GM23338 (cell line): ENCODE measurements at regions not wholly inside any gene's neighbourhood (a gene's known extent, or its start where the extent isn't known, plus 50 kb on each side); places are given as distances from the start of the nearest gene placed in this dataset.
"Not testable (repeated sequence)": the region's sequence is repeated elsewhere in the genome, so short reads cannot be mapped to it uniquely, and the experiment has no call there.

Experiments used
- CREB1 ChIP-seq: fragments of 250-450 bp; sonication (Bioruptor Pico); IDR thresholded peaks from 2 replicates; pipeline ENCODE4 v1.5.0; 2020; ENCODE audit warnings: low read depth, mild to moderate bottlenecking, moderate library complexity
- EZH2 ChIP-seq: fragments of 200-600 bp; sonication (generic); IDR thresholded peaks from one replicate; pipeline ENCODE4 v1.8.0; 2017; ENCODE audit warnings: antibody characterized with exemption, mild to moderate bottlenecking, low read depth; ENCODE audit not compliant: unreplicated experiment
- EZH2phosphoT487 ChIP-seq: fragments of 200-600 bp; sonication (generic); IDR thresholded peaks from one replicate; pipeline ENCODE4 v1.8.1; 2018; ENCODE audit warnings: antibody characterized with exemption; ENCODE audit not compliant: unreplicated experiment
- JUNB ChIP-seq: IDR thresholded peaks from one replicate; pipeline ENCODE4 v1.6.1; 2016; ENCODE audit warnings: antibody characterized with exemption; ENCODE audit not compliant: unreplicated experiment
- POLR2AphosphoS5 ChIP-seq: IDR thresholded peaks from 2 replicates; pipeline ENCODE4 v1.6.1; 2016; ENCODE audit warnings: antibody characterized with exemption, low read depth
- STAT1 ChIP-seq: IDR thresholded peaks from one replicate; pipeline ENCODE4 v1.6.1; 2016; ENCODE audit warnings: antibody characterized with exemption; ENCODE audit not compliant: unreplicated experiment
- ZNF114 ChIP-seq: fragments of 250-450 bp; sonication (Bioruptor Pico); IDR thresholded peaks from 2 replicates; pipeline ENCODE4 v1.5.0; 2020; ENCODE audit warnings: mild to moderate bottlenecking, moderate library complexity
- ZNF331 ChIP-seq: fragments of 250-450 bp; sonication (Bioruptor Pico); IDR thresholded peaks from 2 replicates; pipeline ENCODE4 v1.5.0; 2020; ENCODE audit warnings: low read depth, mild to moderate bottlenecking, moderate library complexity
- TF ChIP-seq, protein P1 (sequence below), 2 experiments: fragments of 200-600 bp in 1 of 2; sonication (generic) in 1 of 2; conservative IDR thresholded peaks; 2 replicates each; pipeline versions ENCODE4 v1.5.1 to v1.6.1; 2016 to 2017; ENCODE audit warnings: antibody characterized with exemption in 2 of 2, low read depth in 2 of 2, mild to moderate bottlenecking in 2 of 2, moderate library complexity in 1 of 2
- TF ChIP-seq, protein P2 (sequence below): IDR thresholded peaks from 2 replicates; pipeline ENCODE4 v1.6.1; 2016; ENCODE audit warnings: antibody characterized with exemption
- TF ChIP-seq, protein P3 (sequence below): IDR thresholded peaks from one replicate; pipeline ENCODE4 v1.6.1; 2018; ENCODE audit warnings: antibody characterized with exemption; ENCODE audit not compliant: unreplicated experiment

DNA sequence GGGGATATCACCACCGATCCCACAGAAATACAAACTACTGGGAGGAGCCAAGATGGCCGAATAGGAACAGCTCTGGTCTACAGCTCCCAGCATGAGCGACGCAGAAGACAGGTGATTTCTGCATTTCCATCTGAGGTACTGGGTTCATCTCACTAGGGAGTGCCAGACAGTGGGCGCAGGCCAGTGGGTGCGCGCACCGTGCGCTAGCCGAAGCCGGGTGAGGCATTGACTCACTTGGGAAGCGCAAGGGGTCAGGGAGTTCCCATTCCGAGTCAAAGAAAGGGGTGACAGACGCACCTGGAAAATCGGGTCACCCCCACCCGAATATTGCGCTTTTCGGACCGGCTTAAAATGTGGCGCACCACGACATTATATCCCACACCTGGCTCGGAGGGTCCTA lies 261.2 kb downstream of the RMST start:
- not testable (repeated sequence) for TF ChIP-seq POLR2AphosphoS5; EZH2; CREB1 (CRISPR knock-in tag); ZNF331; JUNB; EZH2phosphoT487; ZNF114 (CRISPR knock-in tag); STAT1
- TF ChIP-seq, protein P1, sequence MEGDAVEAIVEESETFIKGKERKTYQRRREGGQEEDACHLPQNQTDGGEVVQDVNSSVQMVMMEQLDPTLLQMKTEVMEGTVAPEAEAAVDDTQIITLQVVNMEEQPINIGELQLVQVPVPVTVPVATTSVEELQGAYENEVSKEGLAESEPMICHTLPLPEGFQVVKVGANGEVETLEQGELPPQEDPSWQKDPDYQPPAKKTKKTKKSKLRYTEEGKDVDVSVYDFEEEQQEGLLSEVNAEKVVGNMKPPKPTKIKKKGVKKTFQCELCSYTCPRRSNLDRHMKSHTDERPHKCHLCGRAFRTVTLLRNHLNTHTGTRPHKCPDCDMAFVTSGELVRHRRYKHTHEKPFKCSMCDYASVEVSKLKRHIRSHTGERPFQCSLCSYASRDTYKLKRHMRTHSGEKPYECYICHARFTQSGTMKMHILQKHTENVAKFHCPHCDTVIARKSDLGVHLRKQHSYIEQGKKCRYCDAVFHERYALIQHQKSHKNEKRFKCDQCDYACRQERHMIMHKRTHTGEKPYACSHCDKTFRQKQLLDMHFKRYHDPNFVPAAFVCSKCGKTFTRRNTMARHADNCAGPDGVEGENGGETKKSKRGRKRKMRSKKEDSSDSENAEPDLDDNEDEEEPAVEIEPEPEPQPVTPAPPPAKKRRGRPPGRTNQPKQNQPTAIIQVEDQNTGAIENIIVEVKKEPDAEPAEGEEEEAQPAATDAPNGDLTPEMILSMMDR (conservative IDR thresholded peaks at IDR 0.05; ENCODE audit: low read depth in 2 of 2), result not testable (repeated sequence)
- TF ChIP-seq, protein P2, sequence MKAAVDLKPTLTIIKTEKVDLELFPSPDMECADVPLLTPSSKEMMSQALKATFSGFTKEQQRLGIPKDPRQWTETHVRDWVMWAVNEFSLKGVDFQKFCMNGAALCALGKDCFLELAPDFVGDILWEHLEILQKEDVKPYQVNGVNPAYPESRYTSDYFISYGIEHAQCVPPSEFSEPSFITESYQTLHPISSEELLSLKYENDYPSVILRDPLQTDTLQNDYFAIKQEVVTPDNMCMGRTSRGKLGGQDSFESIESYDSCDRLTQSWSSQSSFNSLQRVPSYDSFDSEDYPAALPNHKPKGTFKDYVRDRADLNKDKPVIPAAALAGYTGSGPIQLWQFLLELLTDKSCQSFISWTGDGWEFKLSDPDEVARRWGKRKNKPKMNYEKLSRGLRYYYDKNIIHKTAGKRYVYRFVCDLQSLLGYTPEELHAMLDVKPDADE, result not testable (repeated sequence)
- TF ChIP-seq, protein P3, sequence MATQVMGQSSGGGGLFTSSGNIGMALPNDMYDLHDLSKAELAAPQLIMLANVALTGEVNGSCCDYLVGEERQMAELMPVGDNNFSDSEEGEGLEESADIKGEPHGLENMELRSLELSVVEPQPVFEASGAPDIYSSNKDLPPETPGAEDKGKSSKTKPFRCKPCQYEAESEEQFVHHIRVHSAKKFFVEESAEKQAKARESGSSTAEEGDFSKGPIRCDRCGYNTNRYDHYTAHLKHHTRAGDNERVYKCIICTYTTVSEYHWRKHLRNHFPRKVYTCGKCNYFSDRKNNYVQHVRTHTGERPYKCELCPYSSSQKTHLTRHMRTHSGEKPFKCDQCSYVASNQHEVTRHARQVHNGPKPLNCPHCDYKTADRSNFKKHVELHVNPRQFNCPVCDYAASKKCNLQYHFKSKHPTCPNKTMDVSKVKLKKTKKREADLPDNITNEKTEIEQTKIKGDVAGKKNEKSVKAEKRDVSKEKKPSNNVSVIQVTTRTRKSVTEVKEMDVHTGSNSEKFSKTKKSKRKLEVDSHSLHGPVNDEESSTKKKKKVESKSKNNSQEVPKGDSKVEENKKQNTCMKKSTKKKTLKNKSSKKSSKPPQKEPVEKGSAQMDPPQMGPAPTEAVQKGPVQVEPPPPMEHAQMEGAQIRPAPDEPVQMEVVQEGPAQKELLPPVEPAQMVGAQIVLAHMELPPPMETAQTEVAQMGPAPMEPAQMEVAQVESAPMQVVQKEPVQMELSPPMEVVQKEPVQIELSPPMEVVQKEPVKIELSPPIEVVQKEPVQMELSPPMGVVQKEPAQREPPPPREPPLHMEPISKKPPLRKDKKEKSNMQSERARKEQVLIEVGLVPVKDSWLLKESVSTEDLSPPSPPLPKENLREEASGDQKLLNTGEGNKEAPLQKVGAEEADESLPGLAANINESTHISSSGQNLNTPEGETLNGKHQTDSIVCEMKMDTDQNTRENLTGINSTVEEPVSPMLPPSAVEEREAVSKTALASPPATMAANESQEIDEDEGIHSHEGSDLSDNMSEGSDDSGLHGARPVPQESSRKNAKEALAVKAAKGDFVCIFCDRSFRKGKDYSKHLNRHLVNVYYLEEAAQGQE, result not testable (repeated sequence)
